ENCODE measurements at regions not wholly inside any gene's neighbourhood (a gene's known extent, or its start where the extent isn't known, plus 50 kb on each side); places are given as distances from the start of the nearest gene placed in this dataset.

DNA sequence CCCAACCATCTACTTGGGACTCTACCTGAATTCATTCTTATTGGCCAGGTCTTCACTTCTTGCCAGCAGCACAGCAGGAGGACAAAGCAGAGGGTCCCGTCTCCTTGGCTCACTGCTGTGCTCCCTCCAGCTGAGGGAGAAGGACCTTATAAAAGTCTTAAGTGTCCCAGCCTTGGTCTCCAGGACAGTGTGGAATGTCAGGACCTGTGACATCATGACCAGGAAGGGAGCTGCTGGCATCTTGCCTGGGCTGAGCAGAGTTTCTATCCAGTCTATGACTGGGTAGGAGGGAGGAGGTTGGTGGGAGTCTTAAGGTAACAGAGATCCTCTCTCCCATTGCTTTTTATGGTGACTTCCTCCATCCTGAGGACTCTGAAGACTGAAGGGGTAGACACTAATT is 56.6 kb upstream of the ANKRD10 start:
- H3K4me2 ChIP-seq (ENCODE audit: insufficient read depth in 1 of 2, low read depth in 2 of 2, low read length in 2 of 2), result no peak overlapping the region
- FAIRE-seq, result no peak
- POLR2A ChIA-PET (ENCODE audit: partially characterized antibody), result no interaction called here
- H3K27me3 ChIP-seq (replicated peaks in 1 of 4; ENCODE audit: control insufficient read depth in 3 of 4, extremely low read depth in 1 of 4, insufficient read depth in 3 of 4, low read length in 3 of 4), result no peaks in the 10 kb centered on the region
- no peak overlapping the region for H3K9ac ChIP-seq (replicated peaks in 1 of 4; ENCODE audit: extremely low read depth in 1 of 4, low read depth in 3 of 4, low read length in 3 of 4)
- no peak overlapping the region for H3K14ac ChIP-seq (ENCODE audit: insufficient read length)
- H3K4me1 ChIP-seq (replicated peaks in 1 of 4; ENCODE audit: control insufficient read depth in 3 of 4, insufficient read depth in 4 of 4, low read length in 3 of 4), result no peaks in the 10 kb centered on the region
- no peak overlapping the region for H3K4ac ChIP-seq (replicated peaks; ENCODE audit: insufficient read length, low read depth, low read length)
- H4K5ac ChIP-seq (ENCODE audit: insufficient read length, low read depth, low read length), result no peak overlapping the region
- H3K9me3 ChIP-seq (ENCODE audit: insufficient read depth in 2 of 2, low read depth in 1 of 2, low read length in 1 of 2), result peaks cover 3% of the 10 kb centered on the region in 2 experiments; a peak in 1 of 4 replicates
- no peak overlapping the region for H4K8ac ChIP-seq (ENCODE audit: extremely low read depth, insufficient read depth, low read length)
- H3K36me3 ChIP-seq (ENCODE audit: control insufficient read depth in 2 of 4, insufficient read depth in 4 of 4, low read length in 3 of 4), result no peaks in the 10 kb centered on the region
- H2BK12ac ChIP-seq (ENCODE audit: low read depth, low read length), result no peak overlapping the region
- CTCF ChIA-PET (ENCODE audit: partially characterized antibody), result no interaction called here
- no peak overlapping the region for H2BK5ac ChIP-seq (ENCODE audit: low read depth, low read length)
- no peak overlapping the region for H4K91ac ChIP-seq (replicated peaks; ENCODE audit: insufficient read length, low read length)
- no peaks in the 10 kb centered on the region for H3K79me2 ChIP-seq (ENCODE audit: control insufficient read depth in 1 of 2, insufficient read depth in 2 of 2, low read length in 2 of 2)
- H2BK20ac ChIP-seq (ENCODE audit: low read length), result no peak overlapping the region
- WGBS, 2 experiments (ENCODE audit: extremely low coverage in 1 of 2, insufficient coverage in 1 of 2, insufficient read length in 1 of 2, insufficient replicate concordance in 2 of 2, low coverage in 1 of 2, low lambda C conversion rate in 2 of 2, missing lambda C conversion rate in 1 of 2), result 78% methylated on average over 1 of the region's 1 CpG; no CpG with 5 or more reads in 1 of the 2 experiments
- no peak overlapping the region for H2BK120ac ChIP-seq (replicated peaks; ENCODE audit: low read depth, low read length)
- H3K18ac ChIP-seq (ENCODE audit: extremely low read depth, low read length), result no peak overlapping the region
- no peak overlapping the region for H2AFZ ChIP-seq (ENCODE audit: low read length)
- H4K20me1 ChIP-seq (replicated peaks in 1 of 2; ENCODE audit: control insufficient read depth in 1 of 2, insufficient read depth in 2 of 2, low read length in 2 of 2), result no peaks in the 10 kb centered on the region
- no peak for DNase-seq (ENCODE audit: low read depth in 1 of 2, low spot score in 2 of 2)
- H3K79me1 ChIP-seq (ENCODE audit: low read depth, low read length), result no peaks in the 10 kb centered on the region
- H2BK15ac ChIP-seq (ENCODE audit: low read length), result no peak overlapping the region
- H3K27ac ChIP-seq (ENCODE audit: low read depth, low read length), result no peak overlapping the region
- H3K56ac ChIP-seq (replicated peaks; ENCODE audit: insufficient read length, low read depth, low read length), result no peak overlapping the region
- no peaks in the 10 kb centered on the region for H3K23me2 ChIP-seq (ENCODE audit: low read depth, low read length)
- H3K4me3 ChIP-seq (ENCODE audit: extremely low read depth in 1 of 4, insufficient read depth in 2 of 4, low read depth in 3 of 4, low read length in 4 of 4), result no peak overlapping the region
- H2AK5ac ChIP-seq (ENCODE audit: low read depth, low read length), result no peak overlapping the region
- no peak overlapping the region for H3K23ac ChIP-seq (ENCODE audit: insufficient read length)
- TF ChIP-seq RBBP5 (IDR thresholded peaks at IDR 0.05; ENCODE audit: borderline replicate concordance, low read depth, low read length), result no peak
- no peak for TF ChIP-seq TBP (IDR thresholded peaks at IDR 0.05; ENCODE audit: low read depth, low read length)
- no peak for TF ChIP-seq SIX5 (IDR thresholded peaks at IDR 0.05; ENCODE audit: low read depth, low read length)
- no peak for TF ChIP-seq TCF12 (IDR thresholded peaks at IDR 0.05; ENCODE audit: low read depth, low read length)
- TF ChIP-seq RAD21 (IDR thresholded peaks at IDR 0.05 in 1 of 2, conservative IDR thresholded peaks at IDR 0.05 in 1 of 2; ENCODE audit: low read depth in 2 of 2, low read length in 2 of 2), result no peak
- TF ChIP-seq, protein P1, sequence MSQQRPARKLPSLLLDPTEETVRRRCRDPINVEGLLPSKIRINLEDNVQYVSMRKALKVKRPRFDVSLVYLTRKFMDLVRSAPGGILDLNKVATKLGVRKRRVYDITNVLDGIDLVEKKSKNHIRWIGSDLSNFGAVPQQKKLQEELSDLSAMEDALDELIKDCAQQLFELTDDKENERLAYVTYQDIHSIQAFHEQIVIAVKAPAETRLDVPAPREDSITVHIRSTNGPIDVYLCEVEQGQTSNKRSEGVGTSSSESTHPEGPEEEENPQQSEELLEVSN (IDR thresholded peaks at IDR 0.05), result no peak
- no peak for TF ChIP-seq CTBP2 (IDR thresholded peaks at IDR 0.05; ENCODE audit: borderline replicate concordance, insufficient read depth, insufficient read length, low read length)

Data from H1 (cell line).